HG02763 (cell line): ENCODE measurements at regions not wholly inside any gene's neighbourhood (a gene's known extent, or its start where the extent isn't known, plus 50 kb on each side); places are given as distances from the start of the nearest gene placed in this dataset.

Experiments
- ATAC-seq: cut with Tn5 transposase; IDR thresholded peaks from one replicate; pipeline ENCODE4 v1.9.1; 2021; ENCODE audit warnings: mild to moderate bottlenecking, moderate library complexity; ENCODE audit not compliant: unreplicated experiment

- ATAC-seq: no peak
Measured at GRCh38 chr16:49128740-49129139, 152.9 kb downstream of the CBLN1 start.

GRCh38 chr16:49127103-49127502, 154.5 kb downstream of the CBLN1 start:
- ATAC-seq: no peak

GRCh38 chr16:49121636-49122035, 160.0 kb downstream of the CBLN1 start:
- ATAC-seq: no peak

DNA sequence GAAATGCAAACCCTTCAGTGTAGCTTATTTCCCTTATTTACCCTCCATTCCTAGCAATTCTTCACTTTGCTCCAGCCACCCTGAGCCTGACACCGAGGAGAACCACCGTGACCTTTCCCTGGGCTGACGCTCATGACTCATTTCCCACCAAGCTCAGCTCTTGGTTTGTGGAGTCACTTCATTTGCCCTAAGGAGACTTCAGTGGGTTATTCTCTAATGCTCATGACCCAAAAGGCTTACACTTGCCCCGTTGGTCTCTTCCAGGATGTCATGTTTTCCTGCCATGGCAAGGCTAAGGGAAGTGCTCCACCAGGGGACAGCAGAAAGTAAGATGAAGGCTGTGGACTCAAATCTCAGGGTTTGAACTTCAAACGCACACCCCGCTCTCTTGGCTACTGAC, 161.0 kb downstream of the CBLN1 start:
- no peak for ATAC-seq

DNA sequence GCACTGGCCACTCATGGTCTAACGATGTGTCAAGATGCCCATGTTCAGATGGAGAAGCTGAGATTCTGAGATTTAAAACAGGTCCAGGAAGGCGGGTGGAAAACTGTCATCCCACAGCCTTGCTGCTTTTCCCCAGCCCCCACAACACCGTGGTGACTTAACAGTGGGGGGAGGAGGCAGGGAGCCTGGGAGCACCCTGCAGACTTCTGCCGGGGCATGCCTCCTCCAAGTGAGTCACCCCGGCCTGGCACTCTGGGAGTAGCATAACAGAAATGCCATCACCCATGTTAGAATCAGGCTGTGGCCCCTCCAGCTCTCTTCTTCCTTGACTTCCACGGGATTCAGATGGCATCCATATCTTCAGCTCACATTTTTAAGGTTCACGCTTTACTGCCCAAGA, 164.8 kb downstream of the CBLN1 start:
- ATAC-seq: no peak

GRCh38 chr16:49115956-49116355, 165.7 kb downstream of the CBLN1 start:
- ATAC-seq: no peak

- ATAC-seq: no peak
Measured at GRCh38 chr16:49112754-49113153, 168.9 kb downstream of the CBLN1 start.

DNA sequence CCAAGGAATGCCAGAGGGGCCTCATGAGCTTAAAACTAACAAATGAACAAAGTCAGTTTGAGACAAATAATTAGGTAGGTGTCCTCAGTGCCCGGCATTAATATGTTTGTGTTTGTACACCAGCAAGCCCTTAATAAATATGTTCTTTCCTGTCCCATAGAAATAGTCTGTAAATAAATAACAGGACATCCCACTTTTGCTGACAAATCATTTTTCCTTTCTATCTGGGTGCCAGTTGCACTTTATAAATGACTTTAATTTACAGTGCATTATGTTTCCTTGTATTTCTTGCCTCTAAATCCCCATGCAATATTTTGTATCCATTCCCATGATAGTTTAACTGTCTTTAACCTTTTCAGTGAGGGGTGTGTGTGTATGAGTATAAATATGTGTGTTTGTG, 170.3 kb downstream of the CBLN1 start:
- ATAC-seq: no peak

- ATAC-seq: no peak
Measured at GRCh38 chr16:49108611-49109010, 173.0 kb downstream of the CBLN1 start.

DNA sequence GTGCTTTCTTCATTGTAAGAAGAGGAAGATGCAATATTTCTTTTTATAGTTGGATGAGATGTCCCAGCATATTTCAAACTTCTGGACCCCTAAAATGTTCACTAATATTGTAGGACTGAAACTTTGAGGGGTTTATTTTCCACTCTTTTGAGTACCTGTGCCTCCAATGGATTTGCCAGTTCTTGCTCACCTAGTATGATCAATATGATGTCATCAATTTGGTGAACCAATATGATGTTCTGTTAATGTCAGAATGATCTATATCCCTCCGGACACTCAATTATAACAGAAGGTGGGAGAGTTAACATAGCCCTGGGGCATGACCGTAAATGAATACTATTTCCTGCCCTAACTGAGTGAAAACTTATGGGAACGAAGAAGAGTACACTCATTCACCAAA, 178.3 kb downstream of the CBLN1 start:
- ATAC-seq: no peak

- ATAC-seq: no peak
Measured at GRCh38 chr16:49101997-49102396, 179.6 kb downstream of the CBLN1 start.

DNA sequence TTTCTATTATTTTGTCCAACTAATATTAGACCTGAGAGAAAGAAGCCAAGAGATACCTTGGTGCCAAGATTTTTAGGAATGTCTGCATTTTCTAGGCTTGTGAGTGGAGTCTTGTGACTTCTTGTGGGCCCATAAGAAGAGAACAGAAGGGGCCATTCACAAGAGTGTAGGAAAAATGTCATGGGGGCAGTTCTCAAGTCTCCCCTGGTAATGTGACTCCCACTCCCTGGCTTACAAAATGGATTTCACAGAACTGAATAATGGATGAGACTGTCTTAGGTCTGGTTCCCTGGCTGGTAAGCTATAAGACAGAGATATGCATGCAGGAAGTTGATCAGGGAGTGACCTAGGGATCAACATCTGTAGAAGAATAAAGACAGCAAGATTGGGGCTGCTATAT, 181.3 kb downstream of the CBLN1 start:
- ATAC-seq: no peak

- ATAC-seq: no peak
Measured at GRCh38 chr16:49097964-49098363, 183.7 kb downstream of the CBLN1 start.

DNA sequence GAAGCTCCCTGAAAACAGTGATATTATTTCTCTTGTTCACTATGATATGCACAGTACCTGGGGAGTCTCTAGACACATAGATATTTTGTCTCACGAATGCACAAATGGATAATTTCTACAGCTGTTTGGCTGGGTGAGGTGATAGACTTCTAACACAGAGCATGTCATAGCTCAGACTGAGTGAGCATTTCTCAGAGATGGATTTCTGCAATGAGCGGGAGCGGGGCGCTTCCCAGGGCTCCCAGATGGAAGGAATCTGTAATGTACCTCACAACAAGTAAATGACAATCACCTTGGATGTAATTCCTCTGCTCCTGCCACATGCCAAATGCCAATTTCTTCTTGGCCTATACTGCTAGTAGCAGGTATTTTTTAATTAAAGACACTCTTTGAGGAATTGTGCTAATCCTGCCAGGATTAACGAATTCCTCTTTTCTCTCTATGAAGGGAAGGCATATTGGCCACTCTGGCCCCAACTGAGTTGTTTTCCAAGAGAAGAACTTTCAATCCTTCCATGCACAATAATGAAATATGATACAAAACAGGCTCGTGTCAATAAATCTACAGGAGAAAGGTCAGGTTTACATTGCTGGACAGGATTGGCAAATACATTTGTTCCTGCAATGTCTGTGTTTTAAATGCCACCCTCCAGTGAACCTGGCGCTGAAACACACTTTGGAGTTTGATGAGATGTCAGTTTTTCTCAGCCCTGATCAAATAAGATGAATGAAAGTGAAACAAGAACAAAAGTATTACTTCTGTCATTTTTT, 185.3 kb downstream of the CBLN1 start:
- no peak for ATAC-seq

GRCh38 chr16:49095539-49095938, 186.1 kb downstream of the CBLN1 start:
- ATAC-seq: no peak

- no peak for ATAC-seq
Measured at GRCh38 chr16:49094471-49094870, 187.2 kb downstream of the CBLN1 start.

DNA sequence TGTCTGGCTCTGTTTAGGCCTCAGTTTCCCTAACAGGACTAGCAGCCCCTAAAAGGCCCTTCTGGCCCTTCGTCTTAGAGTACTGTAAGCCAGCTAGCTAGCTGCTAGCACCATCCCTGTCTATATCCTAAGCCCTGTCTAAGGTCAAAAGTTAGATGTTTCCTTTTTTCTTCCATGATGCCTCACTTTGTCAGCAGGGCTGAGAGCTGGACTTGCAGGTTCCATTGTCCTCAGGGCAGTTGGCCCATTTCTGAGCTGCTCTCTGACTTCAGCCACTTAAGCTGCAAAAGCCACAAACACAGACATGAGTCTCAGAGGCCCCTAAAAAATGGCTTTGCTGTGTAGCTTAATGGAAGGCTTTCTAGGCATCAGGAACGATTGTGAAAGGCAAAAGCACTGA, 187.7 kb downstream of the CBLN1 start:
- ATAC-seq: no peak

GRCh38 chr16:49092704-49093103, 188.9 kb downstream of the CBLN1 start:
- ATAC-seq: no peak

DNA sequence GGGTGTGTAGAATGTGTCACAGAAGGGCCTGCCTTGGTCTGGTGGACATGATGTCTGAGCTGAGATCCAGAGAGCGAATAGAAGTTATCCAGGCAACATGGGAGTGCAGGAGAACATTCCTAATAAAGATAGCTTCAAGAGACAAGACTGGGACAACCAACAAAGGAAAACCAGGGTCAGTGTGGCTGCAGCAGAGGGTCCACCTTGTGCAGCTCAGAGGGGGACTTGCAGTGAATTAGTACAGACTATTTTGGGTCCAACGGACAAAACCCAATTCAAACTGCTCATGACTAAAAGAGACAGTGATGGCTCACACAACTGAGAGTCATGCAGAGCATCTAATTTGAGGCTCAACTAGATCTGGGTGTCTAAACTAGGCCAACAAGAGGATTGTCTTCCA, 192.1 kb downstream of the CBLN1 start:
- ATAC-seq: no peak

DNA sequence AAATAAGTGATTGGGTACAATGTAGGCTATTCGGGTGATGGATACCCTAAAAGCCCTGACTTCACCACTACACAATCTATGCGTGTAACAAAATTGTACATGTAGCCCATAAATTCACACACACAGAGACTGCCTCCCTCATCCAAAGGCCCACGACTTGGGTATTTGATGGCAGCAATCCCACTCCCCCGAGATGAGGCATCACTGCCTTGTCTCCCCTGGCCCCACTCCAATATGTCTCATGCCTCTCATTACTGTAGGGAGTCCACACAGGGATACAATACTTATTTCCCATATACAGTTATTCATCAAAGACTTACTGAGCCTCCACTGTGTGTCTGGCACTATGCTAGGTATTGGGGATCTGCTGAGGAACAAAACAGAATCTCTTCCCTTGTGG, 192.6 kb downstream of the CBLN1 start:
- ATAC-seq: no peak

DNA sequence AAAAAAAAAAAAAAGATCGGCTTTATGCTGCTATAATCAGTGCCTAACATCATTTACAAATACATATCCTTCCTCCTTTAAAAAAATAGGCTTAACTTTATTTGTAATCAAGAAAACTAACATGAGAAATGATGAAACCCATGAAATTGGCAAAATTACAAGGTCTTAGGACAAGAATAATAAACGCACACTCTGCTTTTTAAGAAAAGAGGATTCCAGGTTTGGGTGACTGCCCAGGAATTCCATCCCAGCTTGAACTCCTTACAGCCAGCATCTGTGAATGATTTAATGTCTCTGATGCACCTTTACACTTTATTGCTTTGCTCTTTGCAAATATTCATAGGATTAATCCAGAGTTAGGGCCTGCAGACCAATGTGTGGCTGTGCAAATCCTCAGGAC, 196.0 kb downstream of the CBLN1 start:
- no peak for ATAC-seq

DNA sequence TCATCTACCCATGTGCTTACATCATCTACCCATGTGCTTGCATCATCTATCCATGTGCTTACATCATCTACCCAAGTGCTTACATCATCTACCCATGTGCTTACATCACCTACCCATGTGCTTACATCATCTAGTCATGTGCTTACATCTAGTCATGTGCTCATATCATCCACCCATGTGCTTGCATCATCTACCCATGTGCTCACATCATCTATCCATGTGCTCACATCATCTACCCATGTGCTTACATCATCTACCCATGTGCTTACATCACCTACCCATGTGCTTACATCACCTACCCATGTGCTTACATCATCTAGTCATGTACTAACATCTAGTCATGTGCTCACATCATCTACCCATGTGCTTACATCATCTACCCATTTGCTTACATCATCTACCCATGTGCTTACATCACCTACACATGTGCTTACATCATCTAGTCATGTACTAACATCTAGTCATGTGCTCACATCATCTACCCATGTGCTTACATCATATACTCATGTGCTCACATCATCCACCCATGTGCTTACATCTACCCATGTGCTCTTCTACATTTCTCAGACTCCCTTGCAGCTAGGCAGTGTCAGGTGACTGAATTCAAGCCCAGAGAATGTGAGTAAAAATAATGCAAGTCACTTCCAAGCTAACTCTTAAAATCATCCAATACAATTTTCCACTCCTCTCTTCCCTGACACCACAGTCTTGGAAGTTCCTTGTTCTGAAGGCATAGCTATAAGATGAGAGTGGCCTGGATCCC, 196.8 kb downstream of the CBLN1 start:
- ATAC-seq: no peak
